ENCODE measurements at regions not wholly inside any gene's neighbourhood (a gene's known extent, or its start where the extent isn't known, plus 50 kb on each side); places are given as distances from the start of the nearest gene placed in this dataset.

GRCh38 chr21:35831230-35831629 is 229.1 kb downstream of the SETD4 start:
- Histone ChIP-seq H3K4me1 (ENCODE audit: insufficient read depth, low read length) (no peaks in the 10 kb centered on the region), H3K27ac (ENCODE audit: extremely low read length, insufficient read depth, low read length) (no peak overlapping the region), H3K36me3 (replicated peaks in 1 of 2; ENCODE audit: control insufficient read depth in 1 of 2, insufficient read depth in 2 of 2, low read length in 2 of 2) (no peaks in the 10 kb centered on the region), H3K4me3 (replicated peaks in 1 of 3; ENCODE audit: insufficient read depth in 1 of 3, low read depth in 2 of 3, low read length in 3 of 3) (no peak overlapping the region), H3K9me3 (ENCODE audit: low read length) (no peaks in the 10 kb centered on the region), H3K4me2 (ENCODE audit: low read depth, low read length) (no peak overlapping the region), H4K20me1 (ENCODE audit: insufficient read depth, low read length) (no peaks in the 10 kb centered on the region), H2AFZ (ENCODE audit: low read length) (no peak overlapping the region), H3K79me2 (ENCODE audit: insufficient read depth, low read length) (no peaks in the 10 kb centered on the region), H3K27me3 (ENCODE audit: control insufficient read depth in 1 of 2, insufficient read depth in 2 of 2, low read length in 2 of 2) (no peaks in the 10 kb centered on the region; a peak in 1 of 5 replicates), H3K9ac (ENCODE audit: insufficient read depth, low read depth, low read length) (no peak overlapping the region)
- intact Hi-C loops (cut with micrococcal nuclease; ENCODE audit: unreplicated experiment) = no loop called here
- WGBS (ENCODE audit: low lambda C conversion rate) = 86% methylated on average over 6 of the region's 6 CpGs
- in situ Hi-C loops (cut with HindIII; ENCODE audit: extremely low pct_ligation_motif_present, low pct_unique_long_range_greater_than_20kb) = loop anchor here (25.0 kb wide), 1 partner anchor 944 kb away; no protein-coding TSS in a partner anchor
- DNase-seq (ENCODE audit: low spot score) (no peak), FAIRE-seq (no peak), ATAC-seq (no peak)
- POLR2A ChIA-PET = no interaction called here
- BruUV-seq (replicated peaks) = no TSS peak
- CTCF ChIA-PET (ENCODE audit: low intra/inter-chr PET ratio, low total read pairs) = no interaction called here
- TF ChIP-seq, protein P1, sequence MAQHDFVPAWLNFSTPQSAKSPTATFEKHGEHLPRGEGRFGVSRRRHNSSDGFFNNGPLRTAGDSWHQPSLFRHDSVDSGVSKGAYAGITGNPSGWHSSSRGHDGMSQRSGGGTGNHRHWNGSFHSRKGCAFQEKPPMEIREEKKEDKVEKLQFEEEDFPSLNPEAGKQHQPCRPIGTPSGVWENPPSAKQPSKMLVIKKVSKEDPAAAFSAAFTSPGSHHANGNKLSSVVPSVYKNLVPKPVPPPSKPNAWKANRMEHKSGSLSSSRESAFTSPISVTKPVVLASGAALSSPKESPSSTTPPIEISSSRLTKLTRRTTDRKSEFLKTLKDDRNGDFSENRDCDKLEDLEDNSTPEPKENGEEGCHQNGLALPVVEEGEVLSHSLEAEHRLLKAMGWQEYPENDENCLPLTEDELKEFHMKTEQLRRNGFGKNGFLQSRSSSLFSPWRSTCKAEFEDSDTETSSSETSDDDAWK (CRISPR knock-in tag; IDR thresholded peaks at IDR 0.05) = no peak
- TF ChIP-seq PITX1 (CRISPR knock-in tag; IDR thresholded peaks at IDR 0.05) (no peak), ZNF230 (CRISPR knock-in tag; IDR thresholded peaks at IDR 0.05) (no peak), SMAD9 (CRISPR knock-in tag; IDR thresholded peaks at IDR 0.05) (no peak)

GRCh38 chr21:35829067-35829466 is 231.3 kb downstream of the SETD4 start:
- Histone ChIP-seq H3K9ac (ENCODE audit: insufficient read depth, low read depth, low read length) (no peak overlapping the region), H3K36me3 (replicated peaks in 1 of 2; ENCODE audit: control insufficient read depth in 1 of 2, insufficient read depth in 2 of 2, low read length in 2 of 2) (no peaks in the 10 kb centered on the region), H3K27ac (ENCODE audit: extremely low read length, insufficient read depth, low read length) (no peak overlapping the region), H3K4me3 (replicated peaks in 1 of 3; ENCODE audit: insufficient read depth in 1 of 3, low read depth in 2 of 3, low read length in 3 of 3) (no peak overlapping the region), H4K20me1 (ENCODE audit: insufficient read depth, low read length) (no peaks in the 10 kb centered on the region), H2AFZ (ENCODE audit: low read length) (no peak overlapping the region), H3K27me3 (ENCODE audit: control insufficient read depth in 1 of 2, insufficient read depth in 2 of 2, low read length in 2 of 2) (no peaks in the 10 kb centered on the region; a peak in 1 of 5 replicates), H3K79me2 (ENCODE audit: insufficient read depth, low read length) (no peaks in the 10 kb centered on the region), H3K4me1 (ENCODE audit: insufficient read depth, low read length) (no peaks in the 10 kb centered on the region), H3K9me3 (ENCODE audit: low read length) (no peaks in the 10 kb centered on the region), H3K4me2 (ENCODE audit: low read depth, low read length) (no peak overlapping the region)
- intact Hi-C loops (cut with micrococcal nuclease; ENCODE audit: unreplicated experiment) (no loop called here), in situ Hi-C loops (cut with HindIII; ENCODE audit: extremely low pct_ligation_motif_present, low pct_unique_long_range_greater_than_20kb) (loop anchor here (25.0 kb wide), 1 partner anchor 942 kb away; no protein-coding TSS in a partner anchor)
- FAIRE-seq (no peak), ATAC-seq (no peak), DNase-seq (ENCODE audit: low spot score) (no peak)
- BruUV-seq (replicated peaks) = no TSS peak
- 30% methylated on average over 5 of the region's 5 CpGs for WGBS (ENCODE audit: low lambda C conversion rate)
- ChIA-PET CTCF (ENCODE audit: low intra/inter-chr PET ratio, low total read pairs) (no interaction called here), POLR2A (no interaction called here)
- TF ChIP-seq NPAS2 (CRISPR knock-in tag; IDR thresholded peaks at IDR 0.05; ENCODE audit: borderline replicate concordance) (no peak), PHF5A (CRISPR knock-in tag; IDR thresholded peaks at IDR 0.05; ENCODE audit: low read depth, unreplicated experiment) (no peak), SIX1 (CRISPR knock-in tag; IDR thresholded peaks at IDR 0.05; ENCODE audit: borderline replicate concordance) (no peak), ZNF614 (CRISPR knock-in tag; IDR thresholded peaks at IDR 0.05; ENCODE audit: borderline replicate concordance) (no peak), KLF16 (CRISPR knock-in tag; IDR thresholded peaks at IDR 0.05) (no peak), ZNF234 (CRISPR knock-in tag; conservative IDR thresholded peaks at IDR 0.05) (no peak), AKAP8 (CRISPR knock-in tag; IDR thresholded peaks at IDR 0.05) (no peak), PLRG1 (conservative IDR thresholded peaks at IDR 0.05) (no peak), DBP (CRISPR knock-in tag; IDR thresholded peaks at IDR 0.05; ENCODE audit: not compliant biosample characterization) (no peak), IRF2 (CRISPR knock-in tag; IDR thresholded peaks at IDR 0.05) (no peak)
- TF ChIP-seq, protein P2, sequence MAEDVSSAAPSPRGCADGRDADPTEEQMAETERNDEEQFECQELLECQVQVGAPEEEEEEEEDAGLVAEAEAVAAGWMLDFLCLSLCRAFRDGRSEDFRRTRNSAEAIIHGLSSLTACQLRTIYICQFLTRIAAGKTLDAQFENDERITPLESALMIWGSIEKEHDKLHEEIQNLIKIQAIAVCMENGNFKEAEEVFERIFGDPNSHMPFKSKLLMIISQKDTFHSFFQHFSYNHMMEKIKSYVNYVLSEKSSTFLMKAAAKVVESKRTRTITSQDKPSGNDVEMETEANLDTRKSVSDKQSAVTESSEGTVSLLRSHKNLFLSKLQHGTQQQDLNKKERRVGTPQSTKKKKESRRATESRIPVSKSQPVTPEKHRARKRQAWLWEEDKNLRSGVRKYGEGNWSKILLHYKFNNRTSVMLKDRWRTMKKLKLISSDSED (CRISPR knock-in tag; IDR thresholded peaks at IDR 0.05) = no peak

Data from HepG2 (cell line).